B cell (primary cell): ENCODE measurements at regions not wholly inside any gene's neighbourhood (a gene's known extent, or its start where the extent isn't known, plus 50 kb on each side); places are given as distances from the start of the nearest gene placed in this dataset.

Experiments
- CTCF ChIP-seq: fragments of 200-600 bp; IDR thresholded peaks from one replicate; pipeline ENCODE4 v1.8.0; 2022; ENCODE audit warnings: antibody characterized with exemption, mild to moderate bottlenecking
- EZH2 ChIP-seq: IDR thresholded peaks from 2 replicates; pipeline ENCODE4 v1.6.1; 2012; ENCODE audit warnings: borderline replicate concordance, low read depth, mild to moderate bottlenecking, moderate library complexity, low read length; ENCODE audit not compliant: insufficient read depth, poor library complexity, severe bottlenecking

GRCh38 chr22:46028106-46028991 lies 51.4 kb upstream of the WNT7B start:
- no peak for TF ChIP-seq CTCF
- no peak for TF ChIP-seq EZH2
